Stimulated activated naive CD8-positive, alpha-beta T cell treated with anti-CD3 and anti-CD28 coated beads, Interleukin-15, Interleukin-2, amounts not matched to agents 100 ng/mL and 50 ng/mL, for 24 hours (primary cell): ENCODE measurements at regions not wholly inside any gene's neighbourhood (a gene's known extent, or its start where the extent isn't known, plus 50 kb on each side); places are given as distances from the start of the nearest gene placed in this dataset.
"Not testable (repeated sequence)": the region's sequence is repeated elsewhere in the genome, so short reads cannot be mapped to it uniquely, and the experiment has no call there.

Source experiments
- H3K27ac Mint-ChIP-seq: one replicate; pipeline ENCODE4 v1.8.0; 2021; ENCODE audit warnings: mild to moderate bottlenecking, mixed read lengths
- H3K27me3 Mint-ChIP-seq: one replicate; pipeline ENCODE4 v1.8.0; 2021; ENCODE audit warnings: mixed read lengths
- H3K36me3 Mint-ChIP-seq: one replicate; pipeline ENCODE4 v1.8.0; 2021; ENCODE audit warnings: low read depth, mixed read lengths
- H3K4me1 Mint-ChIP-seq: one replicate; pipeline ENCODE4 v1.8.0; 2021; ENCODE audit warnings: low read depth, mixed read lengths
- H3K4me3 Mint-ChIP-seq: one replicate; pipeline ENCODE4 v1.8.0; 2021; ENCODE audit warnings: mild to moderate bottlenecking, mixed read lengths
- H3K9me3 Mint-ChIP-seq: one replicate; pipeline ENCODE4 v1.8.0; 2021; ENCODE audit warnings: mixed read lengths

DNA sequence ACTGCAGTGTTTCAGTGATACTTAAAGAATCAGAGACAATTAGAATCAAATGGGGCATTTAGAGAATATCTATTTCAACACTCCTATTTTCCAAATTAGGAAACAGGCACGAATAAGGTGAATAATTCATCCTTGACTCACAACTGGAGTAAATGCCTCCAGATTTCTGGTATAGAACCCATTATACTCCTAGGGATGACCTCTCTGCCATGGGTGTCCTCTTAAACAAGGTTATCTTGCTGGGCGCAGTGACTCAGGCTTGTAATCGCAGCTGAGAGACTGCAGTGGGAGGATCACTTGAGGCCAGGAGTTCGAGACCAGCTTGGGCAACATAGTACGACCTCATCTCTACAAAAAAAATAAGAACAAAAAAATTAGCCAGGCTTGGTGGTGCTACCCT, 139.8 kb upstream of the ELAC2 start:
- no peak overlapping the region for H3K4me3 Mint-ChIP-seq
- no peaks in the 10 kb centered on the region for H3K36me3 Mint-ChIP-seq
- H3K4me1 Mint-ChIP-seq, result no peaks in the 10 kb centered on the region
- H3K27ac Mint-ChIP-seq, result no peak overlapping the region
- no peaks in the 10 kb centered on the region for H3K9me3 Mint-ChIP-seq
- H3K27me3 Mint-ChIP-seq, result no peaks in the 10 kb centered on the region

DNA sequence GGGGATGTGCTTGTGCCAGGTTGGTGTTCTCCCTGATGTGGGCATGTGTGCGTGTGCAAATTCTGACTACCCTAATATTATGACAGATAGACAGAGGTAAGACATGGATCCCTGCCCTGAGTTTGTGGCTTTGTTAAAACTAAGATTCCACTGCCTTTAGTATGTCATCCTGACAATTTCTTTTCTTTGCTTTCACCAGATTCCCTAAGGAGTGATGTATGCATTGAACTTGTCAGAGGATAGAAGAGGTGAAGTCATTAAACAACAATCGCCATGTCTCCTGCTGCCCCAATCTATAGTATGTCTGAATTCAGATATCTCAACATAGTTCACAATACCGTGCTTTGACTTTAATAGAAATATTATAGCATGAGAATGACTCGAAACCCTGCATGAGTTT, 137.1 kb upstream of the ELAC2 start:
- Mint-ChIP-seq H3K36me3 (no peaks in the 10 kb centered on the region), H3K4me1 (no peaks in the 10 kb centered on the region), H3K27ac (no peak overlapping the region), H3K4me3 (no peak overlapping the region), H3K27me3 (no peaks in the 10 kb centered on the region), H3K9me3 (no peaks in the 10 kb centered on the region)

DNA sequence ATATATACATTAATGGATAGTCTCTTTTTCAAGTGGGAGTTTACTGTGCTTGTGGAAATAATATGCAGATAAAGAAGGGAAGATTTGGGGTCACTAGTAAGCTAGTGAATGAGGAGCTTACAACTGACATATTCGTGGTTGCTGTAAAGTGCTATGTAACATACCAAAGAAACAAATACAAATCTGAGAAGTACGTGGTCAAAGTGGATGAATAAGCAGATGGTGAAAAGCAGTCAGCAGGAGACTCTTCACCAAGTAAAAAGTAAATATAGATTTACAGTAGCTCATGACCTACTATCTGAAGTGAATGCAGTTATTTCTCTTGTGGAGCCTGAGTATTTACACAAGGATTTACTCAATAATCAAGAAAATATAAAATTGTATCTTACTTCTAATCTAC, 136.6 kb upstream of the ELAC2 start:
- H3K36me3 Mint-ChIP-seq, result no peaks in the 10 kb centered on the region
- H3K27me3 Mint-ChIP-seq, result no peaks in the 10 kb centered on the region
- no peaks in the 10 kb centered on the region for H3K4me1 Mint-ChIP-seq
- H3K9me3 Mint-ChIP-seq, result no peaks in the 10 kb centered on the region
- H3K27ac Mint-ChIP-seq, result no peak overlapping the region
- H3K4me3 Mint-ChIP-seq, result no peak overlapping the region

DNA sequence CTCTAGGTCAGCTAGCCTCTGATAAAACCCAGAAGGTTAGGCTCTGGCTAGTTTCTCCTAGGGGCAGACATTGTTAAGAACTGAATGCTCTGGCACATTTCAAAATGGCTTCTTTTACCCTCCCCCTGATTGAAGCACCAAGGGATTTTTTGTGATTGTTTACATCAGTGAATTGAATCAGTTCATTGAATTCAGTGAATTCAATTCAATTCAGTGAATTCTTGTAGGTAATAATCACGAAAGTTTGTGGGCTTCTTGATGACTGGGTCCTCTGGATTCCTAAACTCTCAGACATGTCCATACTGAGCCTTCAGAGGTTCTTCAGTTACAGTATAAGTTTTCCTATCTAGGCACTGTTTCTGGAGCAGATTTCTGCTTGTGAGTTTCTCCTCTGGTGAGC, 135.2 kb upstream of the ELAC2 start:
- no peaks in the 10 kb centered on the region for H3K36me3 Mint-ChIP-seq
- H3K27ac Mint-ChIP-seq, result no peak overlapping the region
- H3K4me1 Mint-ChIP-seq, result no peaks in the 10 kb centered on the region
- peaks cover under 1% of the 10 kb centered on the region for H3K27me3 Mint-ChIP-seq
- H3K4me3 Mint-ChIP-seq, result no peak overlapping the region
- H3K9me3 Mint-ChIP-seq, result no peaks in the 10 kb centered on the region

DNA sequence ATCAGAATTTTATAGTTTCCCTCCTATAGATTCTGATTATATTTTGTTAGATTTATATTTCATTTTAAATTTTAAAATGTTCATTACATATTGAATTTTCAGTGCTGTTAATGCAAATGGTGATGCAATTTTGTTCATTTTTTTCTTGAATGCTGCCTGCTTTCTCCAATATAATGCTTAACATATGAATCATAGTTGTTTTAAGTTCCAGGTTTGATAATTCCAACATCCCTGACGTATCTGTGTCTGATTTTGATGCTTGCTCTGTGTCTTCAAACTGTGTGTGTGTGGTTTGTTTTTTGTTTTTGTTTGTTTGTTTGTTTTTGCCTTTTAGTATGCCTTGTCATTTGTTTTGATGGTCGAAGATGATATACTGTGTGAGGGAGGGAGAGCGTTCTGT, 134.7 kb upstream of the ELAC2 start:
- H3K9me3 Mint-ChIP-seq, result no peaks in the 10 kb centered on the region
- no peaks in the 10 kb centered on the region for H3K36me3 Mint-ChIP-seq
- peaks cover 6% of the 10 kb centered on the region for H3K27me3 Mint-ChIP-seq
- no peak overlapping the region for H3K4me3 Mint-ChIP-seq
- H3K27ac Mint-ChIP-seq, result no peak overlapping the region
- H3K4me1 Mint-ChIP-seq, result no peaks in the 10 kb centered on the region

DNA sequence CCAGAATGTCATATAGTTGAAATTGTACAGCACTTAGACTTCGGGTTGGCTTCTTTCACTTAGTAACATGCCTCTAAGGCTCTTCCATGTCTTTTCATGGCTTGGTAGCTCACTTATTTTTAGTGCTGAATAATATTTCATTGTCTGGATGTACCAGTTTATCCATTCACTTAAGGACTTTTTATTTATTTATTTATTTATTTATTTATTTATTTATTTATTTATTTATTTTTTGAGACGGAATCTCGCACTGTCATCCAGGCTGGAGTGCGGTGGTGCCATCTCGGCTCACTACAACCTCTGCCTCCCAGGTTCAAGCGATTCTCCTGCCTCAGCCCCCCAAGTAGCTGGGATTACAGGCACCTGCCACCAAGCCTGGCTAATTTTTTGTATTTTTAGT, 132.9 kb upstream of the ELAC2 start:
- H3K9me3 Mint-ChIP-seq, H3K4me3 Mint-ChIP-seq, H3K27me3 Mint-ChIP-seq, H3K36me3 Mint-ChIP-seq, H3K4me1 Mint-ChIP-seq, H3K27ac Mint-ChIP-seq: not testable (repeated sequence)

DNA sequence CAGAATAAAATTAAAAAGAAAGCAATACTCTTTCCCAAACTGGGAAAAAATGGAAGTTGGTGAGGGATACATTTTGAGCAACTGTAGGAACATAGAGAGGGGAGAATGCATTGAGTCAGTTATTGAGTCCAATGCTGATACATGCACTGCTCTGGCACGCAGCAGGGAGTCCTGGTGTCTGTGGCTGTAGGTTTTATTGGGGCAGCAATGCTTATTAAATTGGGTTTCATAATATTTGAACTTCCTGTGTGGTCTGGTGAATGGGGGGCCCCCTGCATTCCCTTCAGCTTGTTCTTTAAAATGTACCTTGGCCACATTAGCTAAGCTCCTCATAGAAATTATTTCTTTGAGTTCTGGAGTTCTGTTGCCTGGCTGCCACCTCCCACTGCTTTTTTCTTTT, 125.2 kb upstream of the ELAC2 start:
- Mint-ChIP-seq H3K27ac (no peak overlapping the region), H3K27me3 (peaks cover 10% of the 10 kb centered on the region), H3K4me3 (no peak overlapping the region), H3K4me1 (no peaks in the 10 kb centered on the region), H3K36me3 (no peaks in the 10 kb centered on the region), H3K9me3 (peaks cover 15% of the 10 kb centered on the region)

DNA sequence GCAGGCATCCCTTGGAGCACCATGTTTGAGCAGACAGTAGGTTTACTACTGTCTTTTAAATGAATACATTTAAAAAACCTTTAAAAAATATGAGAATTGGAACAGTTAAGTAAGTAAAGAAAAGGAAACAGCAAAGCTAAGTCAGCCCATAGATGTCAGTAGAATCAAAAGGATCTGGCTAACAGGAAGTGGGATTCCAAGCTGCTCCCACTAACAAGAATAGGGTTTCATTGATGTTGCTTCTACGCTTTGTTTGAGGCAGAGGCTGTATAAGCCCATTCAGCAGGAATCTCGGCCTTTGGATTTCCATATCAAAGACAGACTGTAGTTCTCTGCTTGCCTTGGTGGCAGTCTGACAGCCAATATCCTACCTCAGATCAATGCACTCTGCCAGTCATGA, 122.9 kb upstream of the ELAC2 start:
- Mint-ChIP-seq H3K36me3 (no peaks in the 10 kb centered on the region), H3K27ac (no peak overlapping the region), H3K27me3 (peaks cover 4% of the 10 kb centered on the region), H3K9me3 (peaks cover 23% of the 10 kb centered on the region), H3K4me1 (no peaks in the 10 kb centered on the region), H3K4me3 (no peak overlapping the region)

DNA sequence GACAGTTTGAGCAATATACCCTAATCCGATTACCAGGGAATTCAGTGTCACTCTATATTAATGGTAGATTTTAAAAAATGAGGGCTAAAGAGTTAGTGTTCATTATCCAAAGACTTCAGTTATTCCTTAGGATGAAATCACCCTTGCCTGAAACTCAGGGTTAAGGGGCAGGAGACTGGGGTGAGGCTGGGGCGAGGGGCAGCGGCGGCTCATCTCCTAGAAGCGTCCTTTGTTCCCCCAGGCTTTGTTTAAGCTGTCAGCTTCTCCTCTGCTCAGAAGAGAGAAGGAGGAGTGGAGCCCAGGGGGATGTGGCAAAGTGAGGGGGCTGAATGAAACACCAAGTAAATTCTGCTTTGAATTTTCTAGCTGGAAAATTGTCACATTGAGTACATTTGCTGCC, 117.7 kb upstream of the ELAC2 start:
- peaks cover 27% of the 10 kb centered on the region for H3K9me3 Mint-ChIP-seq
- H3K27ac Mint-ChIP-seq, result no peak overlapping the region
- no peaks in the 10 kb centered on the region for H3K36me3 Mint-ChIP-seq
- no peaks in the 10 kb centered on the region for H3K4me1 Mint-ChIP-seq
- no peak overlapping the region for H3K4me3 Mint-ChIP-seq
- H3K27me3 Mint-ChIP-seq, result peaks cover 7% of the 10 kb centered on the region

DNA sequence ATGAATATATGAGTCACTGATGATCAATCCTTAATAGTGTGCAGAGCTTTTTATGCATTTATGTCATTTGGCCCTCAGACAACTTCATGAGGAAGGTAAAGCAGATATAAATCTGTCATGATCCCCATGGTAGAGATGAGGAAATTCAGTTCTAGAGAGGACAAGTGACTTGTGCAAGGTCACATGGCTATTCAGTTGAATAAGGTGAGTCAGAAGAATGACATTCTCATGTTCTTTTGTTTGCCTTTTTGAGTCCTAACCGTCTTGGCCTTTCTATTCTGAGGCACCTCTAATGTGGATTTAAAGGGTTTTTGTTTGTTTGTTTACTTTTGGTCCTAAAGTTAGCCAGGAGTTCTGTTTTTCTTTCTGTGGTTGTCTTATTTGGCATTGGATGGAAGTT, 116.2 kb upstream of the ELAC2 start:
- Mint-ChIP-seq H3K27ac (no peak overlapping the region), H3K36me3 (no peaks in the 10 kb centered on the region)

DNA sequence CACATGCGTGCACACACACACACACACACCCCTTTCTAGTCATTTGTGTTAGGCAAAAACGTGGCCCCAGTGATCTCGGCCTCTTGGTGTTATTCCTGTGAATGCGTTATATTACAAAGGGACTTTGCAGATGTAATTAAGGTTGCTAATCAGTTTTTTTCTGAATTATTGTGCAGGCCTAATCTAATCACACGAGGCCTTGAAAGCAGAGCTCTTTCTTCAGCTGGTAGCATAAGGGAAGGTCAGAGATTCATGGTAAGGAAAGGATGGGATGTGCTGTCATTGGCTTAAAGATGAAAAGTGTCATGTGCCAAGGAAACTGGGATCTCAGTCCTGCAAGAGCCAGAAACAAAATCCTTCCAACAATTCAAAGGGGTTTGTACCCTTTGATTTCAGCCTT, 113.4 kb upstream of the ELAC2 start:
- Mint-ChIP-seq H3K4me3 (no peak overlapping the region), H3K36me3 (no peaks in the 10 kb centered on the region), H3K27ac (no peak overlapping the region), H3K27me3 (peaks cover 6% of the 10 kb centered on the region), H3K9me3 (peaks cover 8% of the 10 kb centered on the region), H3K4me1 (no peaks in the 10 kb centered on the region)

More for the DNA sequence above, 116.2 kb upstream of the ELAC2 start:
- peaks cover 20% of the 10 kb centered on the region for H3K9me3 Mint-ChIP-seq
- no peaks in the 10 kb centered on the region for H3K4me1 Mint-ChIP-seq
- peaks cover 6% of the 10 kb centered on the region for H3K27me3 Mint-ChIP-seq
- H3K4me3 Mint-ChIP-seq, result no peak overlapping the region

DNA sequence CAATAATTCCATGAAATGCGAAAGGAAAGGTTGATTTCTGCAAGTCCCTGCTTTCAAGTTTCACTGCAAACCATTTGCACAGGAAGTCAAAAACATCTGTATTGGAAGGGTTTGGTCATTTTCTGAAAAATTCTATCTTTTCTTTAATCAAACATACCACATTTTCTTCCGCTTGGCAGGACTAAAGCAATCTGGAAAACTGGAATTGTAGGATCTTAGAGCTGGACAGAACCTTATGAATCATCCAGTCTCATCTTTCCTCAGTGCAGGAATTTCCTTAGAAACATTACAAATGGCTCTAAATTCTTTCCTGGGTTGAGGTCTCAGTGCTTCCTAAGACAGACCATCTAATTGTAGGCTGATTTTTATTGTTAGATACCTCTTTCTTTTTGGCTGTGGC, 111.5 kb upstream of the ELAC2 start:
- Mint-ChIP-seq H3K4me3 (no peak overlapping the region), H3K9me3 (peaks cover 3% of the 10 kb centered on the region), H3K36me3 (no peaks in the 10 kb centered on the region), H3K27me3 (peaks cover 3% of the 10 kb centered on the region), H3K27ac (no peak overlapping the region), H3K4me1 (no peaks in the 10 kb centered on the region)

DNA sequence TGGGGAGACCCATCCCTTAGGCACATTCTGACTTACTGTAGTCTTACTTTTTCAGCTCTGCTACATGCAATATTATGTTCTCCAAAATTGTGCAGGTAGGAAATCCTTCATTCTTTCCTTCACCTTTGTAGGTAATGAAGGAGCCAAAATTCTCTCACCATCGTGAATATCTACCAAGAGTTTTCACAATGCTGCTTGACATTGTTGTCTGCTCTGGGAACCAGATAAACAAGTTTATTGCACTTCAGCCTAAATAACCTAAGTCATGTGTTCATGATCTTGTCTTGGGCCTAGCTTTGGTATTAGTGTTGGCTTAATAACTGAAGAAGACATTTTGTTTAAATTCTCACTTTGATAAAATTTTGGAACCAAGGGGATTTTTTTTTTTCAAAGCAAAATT, 110.8 kb upstream of the ELAC2 start:
- H3K27ac Mint-ChIP-seq, result no peak overlapping the region
- no peaks in the 10 kb centered on the region for H3K4me1 Mint-ChIP-seq
- no peak overlapping the region for H3K4me3 Mint-ChIP-seq
- H3K9me3 Mint-ChIP-seq, result peaks cover 3% of the 10 kb centered on the region
- H3K36me3 Mint-ChIP-seq, result no peaks in the 10 kb centered on the region
- peaks cover 3% of the 10 kb centered on the region for H3K27me3 Mint-ChIP-seq

DNA sequence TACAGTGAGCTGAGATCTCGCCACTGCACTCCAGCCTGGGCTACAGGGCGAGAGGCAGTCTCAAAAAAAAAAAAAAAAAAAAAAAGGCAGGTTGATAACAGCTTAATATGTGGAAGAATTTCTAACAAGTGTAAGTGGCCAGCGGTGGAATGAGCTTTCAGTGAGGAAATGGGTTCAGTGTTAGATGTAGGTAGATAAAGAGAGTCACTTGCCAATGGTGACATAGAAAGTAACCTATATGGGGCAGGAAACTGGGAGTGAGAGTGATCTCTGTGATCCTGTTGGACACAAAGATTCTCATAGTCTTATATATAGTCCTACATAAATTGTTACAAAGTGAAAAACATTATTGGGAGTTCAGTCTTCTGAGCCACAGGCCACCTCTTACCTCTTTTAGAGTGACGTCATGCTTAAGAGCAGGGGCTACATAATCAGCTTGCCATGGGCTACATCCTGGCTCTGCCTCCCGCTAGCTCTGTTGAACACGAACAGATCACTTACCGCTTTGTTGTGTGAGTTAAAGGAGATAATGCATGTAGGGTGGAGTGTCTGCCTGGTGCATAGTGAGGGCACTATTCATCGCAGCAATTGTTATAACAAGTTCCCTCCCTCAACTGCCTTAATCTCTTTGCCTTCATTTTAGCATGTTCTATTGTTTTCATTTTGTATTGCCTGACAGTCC, 110.2 kb upstream of the ELAC2 start:
- peaks cover 3% of the 10 kb centered on the region for H3K9me3 Mint-ChIP-seq
- no peaks in the 10 kb centered on the region for H3K4me1 Mint-ChIP-seq
- H3K36me3 Mint-ChIP-seq, result no peaks in the 10 kb centered on the region
- H3K27me3 Mint-ChIP-seq, result peaks cover 3% of the 10 kb centered on the region
- H3K27ac Mint-ChIP-seq, result no peak overlapping the region
- H3K4me3 Mint-ChIP-seq, result no peak overlapping the region

DNA sequence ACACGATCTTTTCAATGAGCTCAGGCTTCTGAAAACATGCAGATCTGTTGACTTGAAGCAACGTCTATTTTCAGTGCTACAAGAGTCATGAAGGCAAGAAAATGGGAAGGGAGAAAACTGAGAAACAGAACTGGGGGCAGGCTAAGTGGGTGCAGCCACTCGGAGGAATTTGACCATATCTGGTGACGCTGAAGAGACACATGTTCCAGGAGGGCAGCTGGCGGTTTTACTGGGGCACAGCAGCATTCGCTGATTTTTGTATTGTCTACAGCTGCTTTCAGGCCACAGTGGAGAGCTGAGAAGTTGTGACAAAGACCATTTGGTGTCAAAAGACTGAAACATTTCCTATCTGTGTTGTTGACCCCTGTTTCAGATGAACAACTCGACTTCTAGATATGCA, 103.0 kb upstream of the ELAC2 start:
- Mint-ChIP-seq H3K9me3 (peaks cover 3% of the 10 kb centered on the region), H3K27me3 (peaks cover 3% of the 10 kb centered on the region), H3K4me1 (no peaks in the 10 kb centered on the region), H3K4me3 (no peak overlapping the region), H3K27ac (no peak overlapping the region), H3K36me3 (no peaks in the 10 kb centered on the region)

DNA sequence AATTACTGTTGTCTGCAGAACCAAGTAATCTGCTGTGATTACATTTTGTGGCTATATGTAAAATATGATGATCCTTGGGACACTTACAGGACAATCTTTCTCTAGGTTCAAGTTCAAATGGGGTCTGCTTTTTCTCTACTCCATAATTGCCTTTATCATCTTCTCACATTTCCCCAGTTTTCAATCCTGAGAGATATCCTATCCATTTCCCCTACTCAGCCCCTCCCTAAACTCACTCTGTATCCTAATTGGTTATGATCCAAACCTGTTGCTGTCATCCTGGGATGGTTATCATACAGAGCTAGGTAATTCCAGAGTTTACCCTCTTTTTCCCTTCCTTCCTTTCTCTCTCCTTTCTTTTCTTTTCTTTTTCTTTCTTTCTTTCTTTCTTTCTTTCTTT, 100.5 kb upstream of the ELAC2 start:
- no peak overlapping the region for H3K27ac Mint-ChIP-seq

More for the DNA sequence above, 100.5 kb upstream of the ELAC2 start:
- H3K27me3 Mint-ChIP-seq, result peaks cover 3% of the 10 kb centered on the region
- H3K36me3 Mint-ChIP-seq, result no peaks in the 10 kb centered on the region
- no peak overlapping the region for H3K4me3 Mint-ChIP-seq
- H3K4me1 Mint-ChIP-seq, result no peaks in the 10 kb centered on the region
- H3K9me3 Mint-ChIP-seq, result peaks cover 3% of the 10 kb centered on the region
